ENCODE measurements at regions not wholly inside any gene's neighbourhood (a gene's known extent, or its start where the extent isn't known, plus 50 kb on each side); places are given as distances from the start of the nearest gene placed in this dataset.

- peak overlapping the region; percentile 30 for H3K4me2 ChIP-seq
- Mint-ChIP-seq H3K27ac (no peak overlapping the region), H3K4me1 (peaks cover 47% of the 10 kb centered on the region)
Observed at GRCh38 chr2:64331849-64332699, 121.9 kb upstream of the LGALSL start.

More at GRCh38 chr2:64331849-64332699, 121.9 kb upstream of the LGALSL start:
- no peak for DNase-seq (ENCODE audit: low spot score)
- Histone ChIP-seq H3K79me2 (replicated peaks; ENCODE audit: insufficient read depth) (no peaks in the 10 kb centered on the region), H3K9me2 (ENCODE audit: insufficient read depth) (no peaks in the 10 kb centered on the region), H3K27me3 (ENCODE audit: insufficient read depth) (no peaks in the 10 kb centered on the region), H3K4me3 (peak overlapping the region; percentile 2; the same call in 1 of the 2 replicates), H3K27ac (ENCODE audit: low read depth) (no peak overlapping the region), H3K4me1 (ENCODE audit: insufficient read depth) (peaks cover 35% of the 10 kb centered on the region), H2AFZ (peak overlapping the region; percentile 25), H3F3A (replicated peaks; ENCODE audit: low read depth) (peaks cover 4% of the 10 kb centered on the region; the same call in 1 of the 2 replicates), H4K20me1 (replicated peaks; ENCODE audit: insufficient read depth) (no peaks in the 10 kb centered on the region), H3K36me3 (ENCODE audit: insufficient read depth) (no peaks in the 10 kb centered on the region)
- H3K4me3 Mint-ChIP-seq = no peak overlapping the region
- H3K9me3 Mint-ChIP-seq = no peaks in the 10 kb centered on the region
- ATAC-seq = no peak
- TF ChIP-seq EZH2 (IDR thresholded peaks at IDR 0.05; ENCODE audit: low read depth, unreplicated experiment) (no peak), ZNF462 (CRISPR knock-in tag; IDR thresholded peaks at IDR 0.05) (no peak), JUNB (IDR thresholded peaks at IDR 0.05; ENCODE audit: unreplicated experiment) (no peak), POLR2AphosphoS5 (IDR thresholded peaks at IDR 0.05; ENCODE audit: low read depth) (no peak), EZH2phosphoT487 (IDR thresholded peaks at IDR 0.05; ENCODE audit: unreplicated experiment) (no peak), NANOG (IDR thresholded peaks at IDR 0.05; ENCODE audit: borderline replicate concordance) (no peak), STAT1 (IDR thresholded peaks at IDR 0.05; ENCODE audit: unreplicated experiment) (no peak), ZNF114 (CRISPR knock-in tag; IDR thresholded peaks at IDR 0.05) (no peak), CREB1 (CRISPR knock-in tag; IDR thresholded peaks at IDR 0.05; ENCODE audit: low read depth) (no peak), ZNF331 (CRISPR knock-in tag; IDR thresholded peaks at IDR 0.05; ENCODE audit: low read depth) (no peak)
- TF ChIP-seq, protein P1, sequence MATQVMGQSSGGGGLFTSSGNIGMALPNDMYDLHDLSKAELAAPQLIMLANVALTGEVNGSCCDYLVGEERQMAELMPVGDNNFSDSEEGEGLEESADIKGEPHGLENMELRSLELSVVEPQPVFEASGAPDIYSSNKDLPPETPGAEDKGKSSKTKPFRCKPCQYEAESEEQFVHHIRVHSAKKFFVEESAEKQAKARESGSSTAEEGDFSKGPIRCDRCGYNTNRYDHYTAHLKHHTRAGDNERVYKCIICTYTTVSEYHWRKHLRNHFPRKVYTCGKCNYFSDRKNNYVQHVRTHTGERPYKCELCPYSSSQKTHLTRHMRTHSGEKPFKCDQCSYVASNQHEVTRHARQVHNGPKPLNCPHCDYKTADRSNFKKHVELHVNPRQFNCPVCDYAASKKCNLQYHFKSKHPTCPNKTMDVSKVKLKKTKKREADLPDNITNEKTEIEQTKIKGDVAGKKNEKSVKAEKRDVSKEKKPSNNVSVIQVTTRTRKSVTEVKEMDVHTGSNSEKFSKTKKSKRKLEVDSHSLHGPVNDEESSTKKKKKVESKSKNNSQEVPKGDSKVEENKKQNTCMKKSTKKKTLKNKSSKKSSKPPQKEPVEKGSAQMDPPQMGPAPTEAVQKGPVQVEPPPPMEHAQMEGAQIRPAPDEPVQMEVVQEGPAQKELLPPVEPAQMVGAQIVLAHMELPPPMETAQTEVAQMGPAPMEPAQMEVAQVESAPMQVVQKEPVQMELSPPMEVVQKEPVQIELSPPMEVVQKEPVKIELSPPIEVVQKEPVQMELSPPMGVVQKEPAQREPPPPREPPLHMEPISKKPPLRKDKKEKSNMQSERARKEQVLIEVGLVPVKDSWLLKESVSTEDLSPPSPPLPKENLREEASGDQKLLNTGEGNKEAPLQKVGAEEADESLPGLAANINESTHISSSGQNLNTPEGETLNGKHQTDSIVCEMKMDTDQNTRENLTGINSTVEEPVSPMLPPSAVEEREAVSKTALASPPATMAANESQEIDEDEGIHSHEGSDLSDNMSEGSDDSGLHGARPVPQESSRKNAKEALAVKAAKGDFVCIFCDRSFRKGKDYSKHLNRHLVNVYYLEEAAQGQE (IDR thresholded peaks at IDR 0.05; ENCODE audit: unreplicated experiment) = no peak
- TF ChIP-seq, protein P2, sequence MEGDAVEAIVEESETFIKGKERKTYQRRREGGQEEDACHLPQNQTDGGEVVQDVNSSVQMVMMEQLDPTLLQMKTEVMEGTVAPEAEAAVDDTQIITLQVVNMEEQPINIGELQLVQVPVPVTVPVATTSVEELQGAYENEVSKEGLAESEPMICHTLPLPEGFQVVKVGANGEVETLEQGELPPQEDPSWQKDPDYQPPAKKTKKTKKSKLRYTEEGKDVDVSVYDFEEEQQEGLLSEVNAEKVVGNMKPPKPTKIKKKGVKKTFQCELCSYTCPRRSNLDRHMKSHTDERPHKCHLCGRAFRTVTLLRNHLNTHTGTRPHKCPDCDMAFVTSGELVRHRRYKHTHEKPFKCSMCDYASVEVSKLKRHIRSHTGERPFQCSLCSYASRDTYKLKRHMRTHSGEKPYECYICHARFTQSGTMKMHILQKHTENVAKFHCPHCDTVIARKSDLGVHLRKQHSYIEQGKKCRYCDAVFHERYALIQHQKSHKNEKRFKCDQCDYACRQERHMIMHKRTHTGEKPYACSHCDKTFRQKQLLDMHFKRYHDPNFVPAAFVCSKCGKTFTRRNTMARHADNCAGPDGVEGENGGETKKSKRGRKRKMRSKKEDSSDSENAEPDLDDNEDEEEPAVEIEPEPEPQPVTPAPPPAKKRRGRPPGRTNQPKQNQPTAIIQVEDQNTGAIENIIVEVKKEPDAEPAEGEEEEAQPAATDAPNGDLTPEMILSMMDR (conservative IDR thresholded peaks at IDR 0.05; ENCODE audit: low read depth in 2 of 2) = no peak
- TF ChIP-seq, protein P3, sequence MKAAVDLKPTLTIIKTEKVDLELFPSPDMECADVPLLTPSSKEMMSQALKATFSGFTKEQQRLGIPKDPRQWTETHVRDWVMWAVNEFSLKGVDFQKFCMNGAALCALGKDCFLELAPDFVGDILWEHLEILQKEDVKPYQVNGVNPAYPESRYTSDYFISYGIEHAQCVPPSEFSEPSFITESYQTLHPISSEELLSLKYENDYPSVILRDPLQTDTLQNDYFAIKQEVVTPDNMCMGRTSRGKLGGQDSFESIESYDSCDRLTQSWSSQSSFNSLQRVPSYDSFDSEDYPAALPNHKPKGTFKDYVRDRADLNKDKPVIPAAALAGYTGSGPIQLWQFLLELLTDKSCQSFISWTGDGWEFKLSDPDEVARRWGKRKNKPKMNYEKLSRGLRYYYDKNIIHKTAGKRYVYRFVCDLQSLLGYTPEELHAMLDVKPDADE (IDR thresholded peaks at IDR 0.05) = no peak
- H3K36me3 Mint-ChIP-seq (ENCODE audit: low read depth) = no peaks in the 10 kb centered on the region; the same call in 2 of the 3 replicates
- peaks cover 10% of the 10 kb centered on the region for H3K27me3 Mint-ChIP-seq (ENCODE audit: insufficient read depth, low read depth, poor library complexity)

All from GM23338 (cell line).